H1 (cell line): ENCODE measurements at regions not wholly inside any gene's neighbourhood (a gene's known extent, or its start where the extent isn't known, plus 50 kb on each side); places are given as distances from the start of the nearest gene placed in this dataset.

ENCODE experiments used
- CTCF ChIP-seq, 3 experiments: IDR thresholded peaks; 1 replicate in 2 of 3; 2 replicates in 1 of 3; pipeline versions ENCODE4 v1.5.1 to v1.6.1; 2011; ENCODE audit warnings: low read length in 3 of 3, mild to moderate bottlenecking in 3 of 3, inconsistent platforms in 2 of 3, low read depth in 1 of 3, moderate library complexity in 1 of 3; ENCODE audit not compliant: insufficient read depth in 1 of 3; ENCODE audit errors: control extremely low read depth in 1 of 3
- JUND ChIP-seq: IDR thresholded peaks from 2 replicates; pipeline ENCODE4 v1.6.1; 2011; ENCODE audit warnings: mild to moderate bottlenecking, improper control_type of control experiment, low read length
- NANOG ChIP-seq: IDR thresholded peaks from 2 replicates; pipeline ENCODE4 v1.6.1; 2011; ENCODE audit warnings: low read length, low read depth, mild to moderate bottlenecking, inconsistent platforms; ENCODE audit not compliant: insufficient read depth, poor library complexity, severe bottlenecking

- no peak for TF ChIP-seq CTCF (IDR thresholded peaks at IDR 0.05; ENCODE audit: control extremely low read depth in 1 of 3, insufficient read depth in 1 of 3, low read depth in 1 of 3, low read length in 3 of 3)
- TF ChIP-seq JUND, result no peak
- no peak for TF ChIP-seq NANOG
Measured at GRCh38 chr4:117434424-117434823, 349.0 kb upstream of the TRAM1L1 start (continued).
